Dendritic cell treated with granulocyte-macrophage colony-stimulating factor and Interleukin-4, amounts not matched to agents 40 ng/mL and 50 ng/mL, for 4 days (primary cell): ENCODE measurements at regions not wholly inside any gene's neighbourhood (a gene's known extent, or its start where the extent isn't known, plus 50 kb on each side); places are given as distances from the start of the nearest gene placed in this dataset.
"Not testable (repeated sequence)": the region's sequence is repeated elsewhere in the genome, so short reads cannot be mapped to it uniquely, and the experiment has no call there.

Experiments used
- H3K27ac Mint-ChIP-seq: one replicate; pipeline ENCODE4 v1.8.0; 2022; ENCODE audit warnings: mild to moderate bottlenecking, mixed read lengths
- H3K27me3 Mint-ChIP-seq: one replicate; pipeline ENCODE4 v1.8.0; 2022; ENCODE audit warnings: mild to moderate bottlenecking, mixed read lengths
- H3K36me3 Mint-ChIP-seq: one replicate; pipeline ENCODE4 v1.8.0; 2022; ENCODE audit warnings: low read depth, mixed read lengths
- H3K4me1 Mint-ChIP-seq: one replicate; pipeline ENCODE4 v1.8.0; 2022; ENCODE audit warnings: low read depth, mixed read lengths
- H3K4me3 Mint-ChIP-seq: one replicate; pipeline ENCODE4 v1.8.0; 2022; ENCODE audit warnings: mild to moderate bottlenecking, moderate library complexity, mixed read lengths
- H3K9me3 Mint-ChIP-seq: one replicate; pipeline ENCODE4 v1.8.0; 2022; ENCODE audit warnings: mixed read lengths
- intact Hi-C: fragments of 100-400 bp; cut with micrococcal nuclease; formaldehyde crosslinking; loops from one replicate; pipeline ENCODE4 v1.15.0; 2022

DNA sequence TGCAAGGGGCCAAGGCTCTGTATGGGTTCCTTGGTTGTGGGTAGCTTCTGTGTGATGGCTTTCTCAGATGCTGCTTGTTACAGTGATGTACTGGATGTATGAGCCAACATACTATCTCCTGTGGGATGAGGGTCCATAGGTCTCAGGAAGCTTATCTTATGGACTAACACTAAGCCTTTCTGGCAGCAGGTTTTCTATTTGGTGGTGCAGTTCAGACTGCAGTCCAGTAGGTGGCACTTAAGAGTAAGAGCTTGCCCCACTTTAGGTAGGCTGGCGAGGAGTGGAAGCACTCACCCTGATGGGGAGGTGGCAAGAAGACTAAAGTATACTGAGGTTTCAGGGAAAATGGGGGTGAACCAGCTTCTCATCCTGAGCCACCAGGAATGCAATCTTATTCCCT lies 306.7 kb upstream of the MAOA start:
- Mint-ChIP-seq H3K27ac (no peak overlapping the region), H3K27me3 (no peaks in the 10 kb centered on the region), H3K36me3 (no peaks in the 10 kb centered on the region), H3K9me3 (no peaks in the 10 kb centered on the region), H3K4me1 (no peaks in the 10 kb centered on the region), H3K4me3 (no peak overlapping the region)
- intact Hi-C loops = no loop called here

DNA sequence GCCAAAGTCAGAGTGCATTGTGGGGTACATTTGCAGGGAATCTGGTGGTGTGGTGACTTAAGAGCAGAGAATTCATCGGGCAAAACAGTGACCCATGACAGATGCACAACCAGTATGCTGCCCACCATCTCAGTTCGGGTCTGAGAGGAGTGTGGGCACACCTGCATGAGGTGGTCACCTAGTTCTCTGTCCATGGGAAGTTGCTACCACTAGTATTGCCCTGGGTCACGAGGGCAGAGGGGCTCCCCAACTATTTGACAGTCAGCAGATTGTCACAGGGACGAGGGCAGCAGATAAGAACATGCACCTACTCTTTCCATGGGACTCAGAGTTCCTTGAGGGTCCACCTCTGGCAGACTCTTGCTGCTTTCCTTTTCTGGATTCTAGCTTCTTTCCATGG lies 305.2 kb upstream of the MAOA start:
- no peak overlapping the region for H3K27ac Mint-ChIP-seq
- no peaks in the 10 kb centered on the region for H3K9me3 Mint-ChIP-seq
- H3K4me3 Mint-ChIP-seq = no peak overlapping the region
- intact Hi-C loops = no loop called here
- no peaks in the 10 kb centered on the region for H3K27me3 Mint-ChIP-seq
- H3K36me3 Mint-ChIP-seq = no peaks in the 10 kb centered on the region
- no peaks in the 10 kb centered on the region for H3K4me1 Mint-ChIP-seq

DNA sequence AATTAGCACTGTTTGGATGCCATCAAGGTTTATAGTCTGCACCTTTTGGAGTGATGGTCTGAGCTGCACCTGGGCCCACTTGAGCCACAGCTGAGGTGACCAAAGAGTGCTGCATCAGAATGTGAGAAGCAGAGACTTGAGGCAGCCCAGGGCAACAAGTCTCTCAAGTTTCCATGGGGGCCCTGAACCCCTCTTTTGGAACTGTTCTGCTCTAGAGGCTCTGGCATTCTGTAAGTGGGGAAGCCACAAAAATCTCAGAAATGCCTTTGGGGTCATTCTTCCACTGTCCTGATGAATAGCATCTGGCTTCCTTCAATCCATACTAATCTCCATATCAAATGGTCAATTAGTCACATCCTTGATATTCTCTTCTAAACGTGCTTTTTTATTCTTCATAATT lies 298.4 kb upstream of the MAOA start:
- no peaks in the 10 kb centered on the region for H3K27me3 Mint-ChIP-seq
- intact Hi-C loops = no loop called here
- no peak overlapping the region for H3K27ac Mint-ChIP-seq
- no peak overlapping the region for H3K4me3 Mint-ChIP-seq
- H3K4me1 Mint-ChIP-seq = no peaks in the 10 kb centered on the region
- no peaks in the 10 kb centered on the region for H3K36me3 Mint-ChIP-seq
- no peaks in the 10 kb centered on the region for H3K9me3 Mint-ChIP-seq

DNA sequence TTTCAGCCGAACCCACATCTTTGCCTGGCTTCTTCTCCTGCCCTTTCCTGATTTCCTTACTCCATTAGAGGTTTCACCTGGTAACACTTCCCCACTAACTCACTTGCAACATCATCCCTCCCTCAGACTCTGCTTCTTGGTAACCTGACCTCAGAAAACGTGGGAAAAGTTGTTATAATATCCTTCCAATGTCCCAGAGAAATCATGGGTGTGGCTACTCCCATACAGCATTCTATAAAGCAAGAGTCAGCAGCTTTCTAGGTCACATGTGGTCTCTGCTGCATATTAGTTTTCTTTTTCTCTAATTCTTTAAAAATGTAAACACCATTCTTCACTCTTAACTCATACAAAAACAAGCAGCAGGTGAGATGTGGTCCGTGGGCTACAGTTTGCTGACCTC lies 283.1 kb upstream of the MAOA start:
- H3K9me3 Mint-ChIP-seq = peaks cover 23% of the 10 kb centered on the region
- no peaks in the 10 kb centered on the region for H3K27me3 Mint-ChIP-seq
- H3K4me3 Mint-ChIP-seq = no peak overlapping the region
- intact Hi-C loops = no loop called here
- no peaks in the 10 kb centered on the region for H3K4me1 Mint-ChIP-seq
- no peak overlapping the region for H3K27ac Mint-ChIP-seq
- H3K36me3 Mint-ChIP-seq = no peaks in the 10 kb centered on the region

DNA sequence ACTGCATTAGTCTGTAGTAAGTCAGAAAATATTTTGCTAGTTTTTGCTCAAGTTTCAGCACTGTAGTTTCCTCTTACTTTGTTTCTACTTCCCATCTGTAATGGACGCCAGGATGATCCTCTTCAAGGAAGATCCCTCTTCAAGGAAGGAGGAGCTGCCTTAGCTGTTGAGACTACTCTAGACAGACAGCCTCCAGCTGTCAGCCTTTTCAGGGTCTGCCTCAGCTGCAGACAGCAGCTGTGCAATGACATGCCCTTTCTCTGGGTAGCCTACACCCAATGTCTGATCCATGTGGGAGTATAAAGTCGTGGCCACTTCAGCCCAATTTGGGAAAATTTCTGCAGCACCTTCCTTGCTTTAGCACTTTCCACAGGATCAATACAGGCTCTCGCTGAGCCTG lies 281.0 kb upstream of the MAOA start:
- Mint-ChIP-seq H3K9me3 (peaks cover 12% of the 10 kb centered on the region), H3K27ac (no peak overlapping the region), H3K36me3 (no peaks in the 10 kb centered on the region), H3K27me3 (no peaks in the 10 kb centered on the region), H3K4me3 (no peak overlapping the region), H3K4me1 (no peaks in the 10 kb centered on the region)
- intact Hi-C loops = no loop called here

DNA sequence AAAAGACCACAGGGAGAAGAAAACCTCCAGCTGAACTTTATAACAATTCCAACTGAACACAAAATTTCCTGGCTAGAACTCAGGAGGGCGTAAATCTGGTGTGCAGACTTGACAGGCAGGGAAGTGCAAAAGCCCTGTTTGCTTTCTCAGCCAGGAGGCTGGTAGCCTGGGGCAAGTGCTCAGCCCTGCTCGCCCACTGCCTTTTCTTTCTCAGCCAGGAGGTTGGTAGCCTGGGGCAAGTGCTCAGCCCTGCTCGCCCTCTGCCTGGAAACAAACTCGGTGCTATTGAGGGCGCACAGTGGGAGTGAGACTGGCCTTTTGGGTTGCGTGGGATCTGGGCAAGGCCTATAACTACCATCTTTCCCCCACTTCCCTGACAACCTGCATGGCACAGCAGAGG lies 275.4 kb upstream of the MAOA start:
- Mint-ChIP-seq H3K36me3 (no peaks in the 10 kb centered on the region), H3K4me3 (no peak overlapping the region), H3K9me3 (peaks cover 9% of the 10 kb centered on the region), H3K27ac (no peak overlapping the region), H3K27me3 (no peaks in the 10 kb centered on the region), H3K4me1 (no peaks in the 10 kb centered on the region)
- intact Hi-C loops = no loop called here

DNA sequence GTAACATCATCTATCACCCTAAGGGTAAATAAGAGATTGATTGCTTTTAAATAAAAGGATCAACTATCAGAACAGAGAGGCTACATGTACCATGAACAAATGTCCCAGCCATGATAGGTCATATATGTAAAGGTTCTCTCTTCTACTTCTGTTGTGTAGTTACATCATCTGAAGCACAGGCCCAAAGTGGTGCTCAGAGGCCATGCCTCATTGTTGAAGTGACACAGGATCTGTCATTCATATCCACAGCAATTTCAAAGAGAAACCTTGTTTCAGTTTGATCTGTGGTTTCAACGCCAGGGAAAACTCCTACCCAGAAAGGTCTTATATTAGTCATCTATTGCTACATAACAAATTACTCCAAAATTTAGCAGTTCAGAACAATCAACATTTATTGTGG lies 269.2 kb upstream of the MAOA start:
- H3K4me3 Mint-ChIP-seq = no peak overlapping the region
- H3K4me1 Mint-ChIP-seq = no peaks in the 10 kb centered on the region
- H3K27me3 Mint-ChIP-seq = no peaks in the 10 kb centered on the region
- H3K9me3 Mint-ChIP-seq = no peaks in the 10 kb centered on the region
- intact Hi-C loops = no loop called here
- no peaks in the 10 kb centered on the region for H3K36me3 Mint-ChIP-seq
- no peak overlapping the region for H3K27ac Mint-ChIP-seq

DNA sequence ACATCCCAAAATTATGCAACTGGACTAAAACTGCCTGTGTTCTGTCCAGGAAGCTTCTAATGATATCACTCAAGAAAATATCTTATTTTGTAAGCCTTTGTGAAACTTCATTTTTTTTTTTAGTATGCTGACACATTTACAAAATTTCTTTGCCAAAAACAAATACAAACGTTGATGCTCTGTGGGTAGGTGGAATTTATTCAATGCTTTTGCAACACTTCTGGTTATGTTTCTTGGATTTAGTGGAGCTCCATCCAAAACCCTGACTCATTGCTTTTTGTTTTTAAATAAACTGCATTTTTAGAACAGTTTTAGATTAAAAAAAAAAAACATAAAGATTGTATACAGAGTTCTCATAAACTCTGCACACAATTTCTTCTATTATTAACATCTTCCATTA lies 250.9 kb upstream of the MAOA start:
- no peaks in the 10 kb centered on the region for H3K27me3 Mint-ChIP-seq
- H3K36me3 Mint-ChIP-seq = no peaks in the 10 kb centered on the region
- no peaks in the 10 kb centered on the region for H3K9me3 Mint-ChIP-seq
- H3K4me3 Mint-ChIP-seq = no peak overlapping the region
- no peak overlapping the region for H3K27ac Mint-ChIP-seq
- H3K4me1 Mint-ChIP-seq = no peaks in the 10 kb centered on the region
- intact Hi-C loops = no loop called here

DNA sequence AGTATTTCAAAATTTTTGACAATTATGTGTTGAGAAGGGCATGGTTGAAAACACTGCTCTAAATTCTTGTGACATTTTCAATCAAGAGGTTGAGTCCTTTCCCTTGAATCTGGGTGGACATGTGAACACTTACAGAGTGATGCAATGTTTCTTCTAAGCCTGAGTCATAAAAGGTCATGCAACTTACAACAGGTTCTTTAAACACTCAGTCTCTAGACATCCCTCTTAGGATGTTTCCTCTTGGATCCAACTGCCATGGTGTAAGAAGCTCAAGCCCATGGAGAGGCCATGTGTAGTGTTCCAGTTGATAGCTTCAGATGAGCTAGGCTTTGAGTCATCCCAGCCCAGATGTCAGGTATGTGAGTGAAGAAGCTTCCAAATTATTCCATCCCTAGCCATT lies 232.2 kb upstream of the MAOA start:
- intact Hi-C loops = no loop called here
- H3K9me3 Mint-ChIP-seq = peaks cover 9% of the 10 kb centered on the region
- H3K4me3 Mint-ChIP-seq = no peak overlapping the region
- H3K27ac Mint-ChIP-seq = no peak overlapping the region
- H3K4me1 Mint-ChIP-seq = no peaks in the 10 kb centered on the region
- no peaks in the 10 kb centered on the region for H3K36me3 Mint-ChIP-seq
- no peaks in the 10 kb centered on the region for H3K27me3 Mint-ChIP-seq

DNA sequence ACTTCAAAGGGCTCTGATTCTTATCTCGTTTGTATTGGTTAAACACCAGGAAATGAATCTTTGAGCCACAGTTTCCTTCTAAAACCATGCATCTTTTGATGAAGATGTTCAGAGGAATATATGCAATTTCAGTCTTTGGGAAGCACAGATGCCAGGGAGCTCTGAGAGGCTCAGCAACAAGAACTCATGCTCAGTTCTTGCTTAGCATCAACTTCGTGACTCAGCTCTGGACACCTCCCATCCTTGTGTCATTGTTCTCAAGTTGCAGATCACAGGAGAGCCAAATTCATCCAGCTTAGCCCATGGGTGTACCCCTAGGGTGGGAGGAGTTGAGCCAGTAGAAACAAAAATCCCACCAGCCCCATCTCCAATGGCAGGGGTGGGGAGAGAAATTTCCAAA lies 219.6 kb upstream of the MAOA start:
- H3K27ac Mint-ChIP-seq = no peak overlapping the region
- no peak overlapping the region for H3K4me3 Mint-ChIP-seq
- no peaks in the 10 kb centered on the region for H3K27me3 Mint-ChIP-seq
- no peaks in the 10 kb centered on the region for H3K4me1 Mint-ChIP-seq
- H3K9me3 Mint-ChIP-seq = no peaks in the 10 kb centered on the region
- intact Hi-C loops = no loop called here
- H3K36me3 Mint-ChIP-seq = no peaks in the 10 kb centered on the region

DNA sequence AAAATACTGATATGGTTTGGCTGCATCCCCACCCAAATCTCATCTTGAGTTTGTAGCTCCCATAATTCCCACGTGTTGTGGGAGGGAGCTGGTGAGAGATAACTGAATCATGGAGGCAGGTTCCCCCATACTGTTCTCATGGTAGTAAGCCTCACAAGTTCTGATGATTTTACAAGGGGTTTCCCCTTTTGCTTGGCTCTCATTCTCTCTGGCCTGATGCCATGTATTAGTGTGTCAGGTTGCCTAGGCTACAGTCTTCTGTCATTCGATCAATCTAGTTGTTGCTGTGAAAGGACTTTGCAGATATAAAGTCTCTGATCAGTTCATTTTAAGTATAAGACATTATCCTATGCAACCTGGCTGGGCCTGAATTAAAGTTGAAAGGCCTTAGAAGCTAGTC lies 209.3 kb upstream of the MAOA start:
- no peaks in the 10 kb centered on the region for H3K4me1 Mint-ChIP-seq
- no peak overlapping the region for H3K4me3 Mint-ChIP-seq
- no peaks in the 10 kb centered on the region for H3K27me3 Mint-ChIP-seq
- H3K9me3 Mint-ChIP-seq = peaks cover 3% of the 10 kb centered on the region
- H3K27ac Mint-ChIP-seq = no peak overlapping the region
- intact Hi-C loops = no loop called here
- H3K36me3 Mint-ChIP-seq = no peaks in the 10 kb centered on the region

DNA sequence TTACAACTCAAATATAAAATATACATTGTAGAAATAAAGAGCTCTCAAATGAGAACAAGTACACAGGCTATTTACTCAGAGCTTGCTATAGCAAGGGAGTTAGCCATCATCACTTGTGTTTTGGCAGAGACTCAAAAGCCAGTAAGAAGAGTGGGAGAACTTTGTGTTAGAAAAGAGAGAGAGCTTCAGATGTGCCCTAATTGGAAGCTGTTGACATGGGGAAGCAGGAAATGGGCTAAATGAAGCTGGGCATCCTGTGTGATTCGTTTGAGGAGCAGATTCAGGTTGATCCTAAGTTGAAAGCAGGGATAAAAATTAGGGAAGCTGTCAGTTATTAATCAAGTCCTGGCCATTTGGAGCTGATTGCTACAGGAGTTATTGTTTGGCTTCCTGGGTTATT lies 207.4 kb upstream of the MAOA start:
- intact Hi-C loops = no loop called here
- no peaks in the 10 kb centered on the region for H3K36me3 Mint-ChIP-seq
- H3K27me3 Mint-ChIP-seq = no peaks in the 10 kb centered on the region
- H3K4me1 Mint-ChIP-seq = no peaks in the 10 kb centered on the region
- peaks cover 22% of the 10 kb centered on the region for H3K9me3 Mint-ChIP-seq
- H3K27ac Mint-ChIP-seq = no peak overlapping the region
- no peak overlapping the region for H3K4me3 Mint-ChIP-seq

DNA sequence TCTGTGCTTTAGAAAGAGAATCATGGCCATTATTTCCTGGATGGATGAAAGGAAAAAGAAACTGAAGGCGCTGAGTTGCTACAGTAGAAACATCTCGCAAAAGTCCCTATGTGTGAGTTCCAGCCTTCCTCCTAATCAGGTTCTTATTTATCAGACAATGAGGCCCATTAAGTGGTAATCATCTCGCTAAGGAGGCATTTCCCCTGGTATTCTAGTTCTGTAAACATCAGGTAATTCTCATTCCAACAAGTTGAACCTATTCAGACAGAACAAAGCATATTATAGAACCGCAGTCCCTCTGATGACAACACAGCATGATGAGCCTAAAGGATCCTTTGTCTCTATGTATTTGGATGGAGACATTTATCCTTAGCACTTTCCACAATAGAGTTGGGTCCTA lies 205.7 kb upstream of the MAOA start:
- intact Hi-C loops = no loop called here
- Mint-ChIP-seq H3K9me3 (peaks cover 31% of the 10 kb centered on the region), H3K36me3 (no peaks in the 10 kb centered on the region)

DNA sequence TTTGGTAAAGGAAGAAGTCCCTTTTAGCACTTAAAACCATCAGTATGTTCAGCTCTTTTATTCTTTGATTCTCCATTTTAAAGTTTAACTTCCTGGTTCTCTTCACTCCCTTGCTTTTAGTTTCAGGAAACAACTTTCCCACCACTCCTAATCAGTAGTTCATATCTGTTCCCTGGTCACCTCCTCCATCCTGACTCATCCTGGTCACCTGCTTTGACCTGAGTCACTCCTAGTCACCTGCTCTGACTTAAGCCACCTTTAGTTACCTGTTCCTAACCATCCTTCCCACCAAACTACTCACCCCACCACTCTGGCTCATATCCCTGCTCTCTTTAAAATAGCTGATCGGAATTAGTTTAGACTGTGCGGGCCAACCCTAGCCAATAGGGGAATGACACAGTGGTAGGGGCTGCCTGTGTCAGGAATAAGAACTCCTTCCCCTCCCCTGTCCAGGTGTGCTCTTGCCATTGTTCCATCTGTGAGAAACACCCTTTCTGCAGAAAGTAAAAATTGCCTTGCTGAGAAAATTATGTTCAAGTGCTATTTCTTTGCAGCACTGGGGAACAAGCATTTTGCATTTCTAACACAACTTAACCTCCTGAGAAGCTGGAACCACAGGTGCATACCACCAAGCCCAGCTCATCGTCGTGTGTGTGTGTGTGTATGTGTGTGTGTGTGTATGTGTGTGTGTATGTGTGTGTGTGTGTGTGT lies 204.0 kb upstream of the MAOA start:
- H3K27me3 Mint-ChIP-seq, H3K4me1 Mint-ChIP-seq, intact Hi-C loops, H3K4me3 Mint-ChIP-seq, H3K27ac Mint-ChIP-seq, H3K36me3 Mint-ChIP-seq: not testable (repeated sequence)
- H3K9me3 Mint-ChIP-seq = peaks cover 39% of the 10 kb centered on the region

More for the DNA sequence above, 205.7 kb upstream of the MAOA start:
- Mint-ChIP-seq H3K4me3 (no peak overlapping the region), H3K27ac (no peak overlapping the region), H3K4me1 (no peaks in the 10 kb centered on the region), H3K27me3 (no peaks in the 10 kb centered on the region)

DNA sequence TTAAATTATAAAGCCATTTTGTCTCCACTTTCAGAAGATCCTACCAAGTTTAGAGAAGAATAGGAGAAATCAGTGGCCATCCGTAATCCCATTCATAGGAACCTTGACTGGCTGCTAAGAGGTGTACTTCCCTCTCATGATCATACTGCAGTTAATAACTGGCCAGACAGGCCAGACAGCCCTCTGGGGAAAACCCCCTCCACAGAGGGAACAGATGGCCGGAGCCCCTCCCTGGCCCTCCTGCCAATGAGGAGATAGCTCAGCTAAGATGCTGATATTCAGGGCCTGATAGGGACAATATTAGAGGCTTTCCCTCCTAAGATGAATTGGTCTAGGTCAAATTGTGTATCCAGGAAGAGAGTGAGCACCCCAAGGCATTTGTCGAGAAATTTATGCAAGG lies 200.0 kb upstream of the MAOA start:
- H3K27me3 Mint-ChIP-seq = peaks cover 1% of the 10 kb centered on the region
- peaks cover 39% of the 10 kb centered on the region for H3K9me3 Mint-ChIP-seq
- intact Hi-C loops = no loop called here
- H3K27ac Mint-ChIP-seq = no peak overlapping the region
- H3K36me3 Mint-ChIP-seq = no peaks in the 10 kb centered on the region
- no peaks in the 10 kb centered on the region for H3K4me1 Mint-ChIP-seq
- H3K4me3 Mint-ChIP-seq = no peak overlapping the region
